ENCODE measurements at regions not wholly inside any gene's neighbourhood (a gene's known extent, or its start where the extent isn't known, plus 50 kb on each side); places are given as distances from the start of the nearest gene placed in this dataset.

DNA sequence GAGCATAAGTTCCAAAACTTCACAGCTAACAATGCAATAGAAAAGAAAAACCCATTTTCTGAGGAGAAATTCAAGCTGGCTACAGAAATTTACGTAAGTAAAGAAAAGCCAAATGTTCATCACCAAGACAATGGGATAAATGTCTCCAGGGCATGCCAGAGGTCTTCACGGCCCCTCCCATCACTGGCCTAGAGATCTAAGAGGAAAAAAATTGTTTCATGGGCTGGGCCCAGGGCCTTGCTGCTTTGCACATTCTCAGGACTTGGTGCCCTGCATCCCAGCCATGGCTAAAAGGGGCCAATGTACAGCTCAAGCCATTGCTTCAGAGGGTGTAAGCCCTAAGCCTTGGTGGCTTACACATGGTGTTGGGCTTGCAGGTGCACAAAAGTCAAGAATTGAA is 443.6 kb downstream of the ELAVL2 start:
- intact Hi-C loops (cut with micrococcal nuclease), result no loop called here
- Mint-ChIP-seq H3K4me3 (ENCODE audit: unreplicated experiment) (no peak overlapping the region), H3K9me3 (ENCODE audit: unreplicated experiment) (no peaks in the 10 kb centered on the region), H3K36me3 (ENCODE audit: insufficient read depth, unreplicated experiment) (no peaks in the 10 kb centered on the region), H3K4me1 (ENCODE audit: insufficient read depth, unreplicated experiment) (no peaks in the 10 kb centered on the region), H3K27ac (ENCODE audit: low read depth, unreplicated experiment) (no peak overlapping the region), H3K27me3 (ENCODE audit: insufficient read depth, unreplicated experiment) (peaks cover 12% of the 10 kb centered on the region)
- no TSS peak for BruUV-seq (replicated peaks)
- TF ChIP-seq, protein P1, sequence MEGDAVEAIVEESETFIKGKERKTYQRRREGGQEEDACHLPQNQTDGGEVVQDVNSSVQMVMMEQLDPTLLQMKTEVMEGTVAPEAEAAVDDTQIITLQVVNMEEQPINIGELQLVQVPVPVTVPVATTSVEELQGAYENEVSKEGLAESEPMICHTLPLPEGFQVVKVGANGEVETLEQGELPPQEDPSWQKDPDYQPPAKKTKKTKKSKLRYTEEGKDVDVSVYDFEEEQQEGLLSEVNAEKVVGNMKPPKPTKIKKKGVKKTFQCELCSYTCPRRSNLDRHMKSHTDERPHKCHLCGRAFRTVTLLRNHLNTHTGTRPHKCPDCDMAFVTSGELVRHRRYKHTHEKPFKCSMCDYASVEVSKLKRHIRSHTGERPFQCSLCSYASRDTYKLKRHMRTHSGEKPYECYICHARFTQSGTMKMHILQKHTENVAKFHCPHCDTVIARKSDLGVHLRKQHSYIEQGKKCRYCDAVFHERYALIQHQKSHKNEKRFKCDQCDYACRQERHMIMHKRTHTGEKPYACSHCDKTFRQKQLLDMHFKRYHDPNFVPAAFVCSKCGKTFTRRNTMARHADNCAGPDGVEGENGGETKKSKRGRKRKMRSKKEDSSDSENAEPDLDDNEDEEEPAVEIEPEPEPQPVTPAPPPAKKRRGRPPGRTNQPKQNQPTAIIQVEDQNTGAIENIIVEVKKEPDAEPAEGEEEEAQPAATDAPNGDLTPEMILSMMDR (IDR thresholded peaks at IDR 0.05; ENCODE audit: unreplicated experiment), result no peak
- no peak for DNase-seq (ENCODE audit: unreplicated experiment)
- POLR2A ChIA-PET, result no interaction called here
- CTCF ChIA-PET, result no interaction called here

DNA sequence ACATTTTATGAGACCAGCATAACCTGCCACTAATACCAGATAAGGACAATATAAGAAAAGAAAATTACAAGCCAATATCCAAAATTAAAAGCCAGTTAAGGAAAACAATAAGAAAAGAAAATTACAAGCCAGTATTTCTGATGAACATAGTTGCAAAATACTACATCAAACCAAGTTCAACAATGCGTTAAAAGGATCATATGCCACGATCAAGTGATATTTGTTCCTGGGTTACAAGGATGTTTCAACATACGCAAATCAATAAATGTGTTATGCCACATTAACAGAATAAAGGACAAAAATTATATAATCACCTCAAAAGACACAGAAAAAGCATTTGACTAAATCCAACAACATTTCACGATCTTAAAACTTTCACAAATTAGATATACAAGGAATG is 431.9 kb downstream of the ELAVL2 start:
- ChIA-PET POLR2A (interaction anchor here (1.0 kb wide), 1 partner anchor 11 kb away, joined by 3 read pairs; no protein-coding TSS in a partner anchor), CTCF (no interaction called here)
- intact Hi-C loops (cut with micrococcal nuclease), result no loop called here
- H3K9me3 Mint-ChIP-seq (ENCODE audit: unreplicated experiment), result no peaks in the 10 kb centered on the region
- H3K36me3 Mint-ChIP-seq (ENCODE audit: insufficient read depth, unreplicated experiment), result no peaks in the 10 kb centered on the region
- H3K4me3 Mint-ChIP-seq (ENCODE audit: unreplicated experiment), result no peak overlapping the region
- peaks cover 29% of the 10 kb centered on the region for H3K27me3 Mint-ChIP-seq (ENCODE audit: insufficient read depth, unreplicated experiment)
- no peaks in the 10 kb centered on the region for H3K4me1 Mint-ChIP-seq (ENCODE audit: insufficient read depth, unreplicated experiment)
- no peak overlapping the region for H3K27ac Mint-ChIP-seq (ENCODE audit: low read depth, unreplicated experiment)
- no peak for DNase-seq (ENCODE audit: unreplicated experiment)
- no TSS peak for BruUV-seq (replicated peaks)
- TF ChIP-seq, protein P1 (IDR thresholded peaks at IDR 0.05; ENCODE audit: unreplicated experiment), result no peak

DNA sequence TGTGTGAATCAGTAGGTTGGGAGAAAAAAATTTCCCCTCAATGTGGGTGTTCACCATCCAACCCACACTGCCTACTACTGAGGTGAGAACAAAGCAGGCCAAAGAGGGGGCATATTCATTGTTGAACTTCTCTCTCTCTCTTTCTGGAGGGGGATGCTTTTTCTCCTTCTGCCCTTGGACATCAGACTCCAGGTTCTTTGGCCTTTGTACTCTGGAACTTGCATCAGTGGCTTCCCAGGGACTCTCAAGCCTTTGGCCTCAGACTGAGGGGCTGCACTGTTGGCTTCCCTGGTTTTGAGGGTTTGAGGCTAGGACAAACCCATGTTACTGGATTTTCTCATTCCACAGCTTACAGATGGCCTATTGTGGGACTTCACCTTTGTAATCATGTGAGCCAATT is 417.2 kb downstream of the ELAVL2 start:
- no TSS peak for BruUV-seq (replicated peaks)
- TF ChIP-seq, protein P1 (IDR thresholded peaks at IDR 0.05; ENCODE audit: unreplicated experiment), result no peak

DNA sequence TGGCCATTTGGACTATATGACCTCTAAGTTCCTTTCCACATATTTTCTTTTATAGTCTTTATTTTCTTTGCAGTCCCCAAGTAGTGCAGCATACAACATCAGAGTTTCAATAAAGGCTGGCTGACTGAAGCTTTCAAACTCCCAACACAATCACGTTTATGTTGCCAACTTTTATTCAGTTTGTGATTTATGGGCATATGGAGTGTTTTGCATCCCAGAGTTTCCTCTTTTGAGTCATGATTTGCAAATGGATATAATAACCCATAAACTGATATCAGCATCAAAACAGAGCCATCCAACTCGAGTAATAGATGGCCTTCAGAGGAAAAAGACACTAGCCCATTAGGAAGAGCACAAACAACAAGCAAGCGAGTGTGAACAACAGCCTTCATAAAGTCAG is 414.0 kb downstream of the ELAVL2 start:
- ChIA-PET CTCF (no interaction called here), POLR2A (no interaction called here)
- intact Hi-C loops (cut with micrococcal nuclease), result no loop called here
- no peak overlapping the region for H3K27ac Mint-ChIP-seq (ENCODE audit: low read depth, unreplicated experiment)
- no peak overlapping the region for H3K4me3 Mint-ChIP-seq (ENCODE audit: unreplicated experiment)
- no peaks in the 10 kb centered on the region for H3K9me3 Mint-ChIP-seq (ENCODE audit: unreplicated experiment)
- H3K4me1 Mint-ChIP-seq (ENCODE audit: insufficient read depth, unreplicated experiment), result no peaks in the 10 kb centered on the region
- no peak for DNase-seq (ENCODE audit: unreplicated experiment)
- H3K27me3 Mint-ChIP-seq (ENCODE audit: insufficient read depth, unreplicated experiment), result peaks cover 13% of the 10 kb centered on the region
- no peaks in the 10 kb centered on the region for H3K36me3 Mint-ChIP-seq (ENCODE audit: insufficient read depth, unreplicated experiment)
- BruUV-seq (replicated peaks), result no TSS peak
- TF ChIP-seq, protein P1 (IDR thresholded peaks at IDR 0.05; ENCODE audit: unreplicated experiment), result no peak

More for the DNA sequence above, 417.2 kb downstream of the ELAVL2 start:
- Mint-ChIP-seq H3K9me3 (ENCODE audit: unreplicated experiment) (no peaks in the 10 kb centered on the region), H3K4me3 (ENCODE audit: unreplicated experiment) (no peak overlapping the region), H3K4me1 (ENCODE audit: insufficient read depth, unreplicated experiment) (no peaks in the 10 kb centered on the region), H3K27ac (ENCODE audit: low read depth, unreplicated experiment) (no peak overlapping the region), H3K27me3 (ENCODE audit: insufficient read depth, unreplicated experiment) (no peaks in the 10 kb centered on the region), H3K36me3 (ENCODE audit: insufficient read depth, unreplicated experiment) (no peaks in the 10 kb centered on the region)
- DNase-seq (ENCODE audit: unreplicated experiment), result no peak
- ChIA-PET POLR2A (no interaction called here), CTCF (interaction anchor here (0.8 kb wide), 1 partner anchor 283 kb away, joined by 3 read pairs; no protein-coding TSS in a partner anchor)
- intact Hi-C loops (cut with micrococcal nuclease), result no loop called here
